OCI-LY3 (cell line): ENCODE measurements at regions not wholly inside any gene's neighbourhood (a gene's known extent, or its start where the extent isn't known, plus 50 kb on each side); places are given as distances from the start of the nearest gene placed in this dataset.
"Not testable (repeated sequence)": the region's sequence is repeated elsewhere in the genome, so short reads cannot be mapped to it uniquely, and the experiment has no call there.

Experiments
- H2AFZ ChIP-seq: fragments of 200-600, 300-600 bp; shearing (Covaris generic); 2 replicates; pipeline ENCODE4 v1.6.0; 2014; ENCODE audit warnings: antibody characterized with exemption, low read depth, low read length
- H3K27ac ChIP-seq: fragments of 200-600, 300-600 bp; sonication (generic); 2 replicates; pipeline ENCODE4 v1.5.1; 2014; ENCODE audit warnings: mild to moderate bottlenecking, low read length, moderate library complexity, mixed read lengths
- H3K27me3 ChIP-seq: fragments of 200-600, 300-600 bp; sonication (generic); 2 replicates; pipeline ENCODE4 v1.6.1; 2014; ENCODE audit warnings: low read depth, low read length, mixed read lengths
- H3K36me3 ChIP-seq: fragments of 200-600, 300-600 bp; sonication (generic); replicated peaks from 2 replicates; pipeline ENCODE3; 2014; ENCODE audit warnings: low read depth, low read length, mixed read lengths
- H3K4me1 ChIP-seq: fragments of 300-600, 200-600 bp; sonication (generic); 2 replicates; pipeline ENCODE4 v1.6.1; 2014; ENCODE audit warnings: low read length, mixed read lengths
- H3K4me2 ChIP-seq: fragments of 200-600, 300-600 bp; sonication (generic); 2 replicates; pipeline ENCODE4 v1.6.1; 2014; ENCODE audit warnings: low read length, mixed read lengths
- H3K4me3 ChIP-seq: fragments of 300-600, 200-600 bp; sonication (generic); 2 replicates; pipeline ENCODE4 v1.5.1; 2014; ENCODE audit warnings: antibody characterized with exemption, mild to moderate bottlenecking, low read length, moderate library complexity
- H3K79me2 ChIP-seq: fragments of 300-600, 200-600 bp; shearing (Covaris generic); 2 replicates; pipeline ENCODE4 v1.6.1; 2014; ENCODE audit warnings: mild to moderate bottlenecking, low read length, mixed read lengths
- H3K9ac ChIP-seq: fragments of 300-600, 200-600 bp; shearing (Covaris generic); 2 replicates; pipeline ENCODE4 v1.6.0; 2014; ENCODE audit warnings: mild to moderate bottlenecking, low read length, moderate library complexity
- H3K9me3 ChIP-seq: fragments of 200-600, 300-600 bp; shearing (Covaris generic); 2 replicates; pipeline ENCODE4 v1.6.1; 2014; ENCODE audit warnings: low read length, mixed read lengths; ENCODE audit not compliant: insufficient read depth
- H4K20me1 ChIP-seq: fragments of 200-600, 300-600 bp; sonication (generic); 2 replicates; pipeline ENCODE4 v1.6.1; 2016; ENCODE audit warnings: low read length, mixed read lengths; ENCODE audit not compliant: insufficient read depth
- CTCF ChIP-seq: fragments of 200-600, 300-600 bp; sonication (generic); IDR thresholded peaks from 2 replicates; pipeline ENCODE4 v1.5.1; 2014; ENCODE audit warnings: antibody characterized with exemption, low read length, low read depth
- EZH2phosphoT487 ChIP-seq: fragments of 200-600 bp; shearing (Covaris generic); IDR thresholded peaks from 2 replicates; pipeline ENCODE4 v1.6.1; 2018; ENCODE audit warnings: antibody characterized with exemption, mixed run types, low read depth

GRCh38 chr1:194361374-194362131 is 1175.1 kb upstream of the B3GALT2 start:
- Histone ChIP-seq H2AFZ (no peak overlapping the region), H3K36me3 (no peaks in the 10 kb centered on the region), H3K27ac (no peak overlapping the region), H3K9me3 (no peaks in the 10 kb centered on the region), H3K4me3 (no peak overlapping the region), H3K9ac (no peak overlapping the region), H3K4me1 (no peaks in the 10 kb centered on the region), H4K20me1 (no peaks in the 10 kb centered on the region), H3K4me2 (no peak overlapping the region), H3K27me3 (no peaks in the 10 kb centered on the region), H3K79me2 (no peaks in the 10 kb centered on the region)
- TF ChIP-seq EZH2phosphoT487 (no peak), CTCF (no peak)

- Histone ChIP-seq H3K27ac (no peak overlapping the region), H3K36me3 (no peaks in the 10 kb centered on the region), H3K4me3 (no peak overlapping the region), H3K27me3 (no peaks in the 10 kb centered on the region), H3K79me2 (no peaks in the 10 kb centered on the region), H2AFZ (no peak overlapping the region), H3K4me1 (no peaks in the 10 kb centered on the region), H3K9ac (no peak overlapping the region), H4K20me1 (no peaks in the 10 kb centered on the region), H3K4me2 (no peak overlapping the region), H3K9me3 (no peaks in the 10 kb centered on the region)
- TF ChIP-seq EZH2phosphoT487 (no peak), CTCF (no peak)
Measured at GRCh38 chr1:194358208-194358581, 1171.8 kb upstream of the B3GALT2 start.

GRCh38 chr1:194357573-194358207 is 1171.3 kb upstream of the B3GALT2 start:
- H3K79me2 ChIP-seq, H3K36me3 ChIP-seq, H3K27ac ChIP-seq, H3K4me1 ChIP-seq, H3K4me3 ChIP-seq, H3K9me3 ChIP-seq, H3K4me2 ChIP-seq, H2AFZ ChIP-seq, H3K9ac ChIP-seq, H4K20me1 ChIP-seq, H3K27me3 ChIP-seq: not testable (repeated sequence)

GRCh38 chr1:194355488-194356106 is 1169.2 kb upstream of the B3GALT2 start:
- no peak overlapping the region for H3K27ac ChIP-seq
- no peaks in the 10 kb centered on the region for H3K36me3 ChIP-seq
- H3K9ac ChIP-seq = no peak overlapping the region
- no peaks in the 10 kb centered on the region for H4K20me1 ChIP-seq
- TF ChIP-seq EZH2phosphoT487 = no peak
- no peak for TF ChIP-seq CTCF
- H3K79me2 ChIP-seq = no peaks in the 10 kb centered on the region
- no peaks in the 10 kb centered on the region for H3K27me3 ChIP-seq
- H3K4me2 ChIP-seq = no peak overlapping the region
- H2AFZ ChIP-seq = no peak overlapping the region
- no peaks in the 10 kb centered on the region for H3K4me1 ChIP-seq
- no peaks in the 10 kb centered on the region for H3K9me3 ChIP-seq
- no peak overlapping the region for H3K4me3 ChIP-seq
